Liver (tissue), 3 donors: ENCODE measurements at regions not wholly inside any gene's neighbourhood (a gene's known extent, or its start where the extent isn't known, plus 50 kb on each side); places are given as distances from the start of the nearest gene placed in this dataset.

Source experiments
- TAF1 ChIP-seq: conservative IDR thresholded peaks from 2 replicates; pipeline ENCODE4 v1.6.1; 2016; ENCODE audit warnings: antibody characterized with exemption, mild to moderate bottlenecking
- TF ChIP-seq, protein P1 (sequence below): fragments of 150-350 bp; IDR thresholded peaks from 2 replicates; pipeline ENCODE4 v1.5.1; 2017; ENCODE audit warnings: improper control_type of control experiment, low read depth, low read length; ENCODE audit not compliant: missing input control
- donor health status: healthy.
- donor health status: healthy.

DNA sequence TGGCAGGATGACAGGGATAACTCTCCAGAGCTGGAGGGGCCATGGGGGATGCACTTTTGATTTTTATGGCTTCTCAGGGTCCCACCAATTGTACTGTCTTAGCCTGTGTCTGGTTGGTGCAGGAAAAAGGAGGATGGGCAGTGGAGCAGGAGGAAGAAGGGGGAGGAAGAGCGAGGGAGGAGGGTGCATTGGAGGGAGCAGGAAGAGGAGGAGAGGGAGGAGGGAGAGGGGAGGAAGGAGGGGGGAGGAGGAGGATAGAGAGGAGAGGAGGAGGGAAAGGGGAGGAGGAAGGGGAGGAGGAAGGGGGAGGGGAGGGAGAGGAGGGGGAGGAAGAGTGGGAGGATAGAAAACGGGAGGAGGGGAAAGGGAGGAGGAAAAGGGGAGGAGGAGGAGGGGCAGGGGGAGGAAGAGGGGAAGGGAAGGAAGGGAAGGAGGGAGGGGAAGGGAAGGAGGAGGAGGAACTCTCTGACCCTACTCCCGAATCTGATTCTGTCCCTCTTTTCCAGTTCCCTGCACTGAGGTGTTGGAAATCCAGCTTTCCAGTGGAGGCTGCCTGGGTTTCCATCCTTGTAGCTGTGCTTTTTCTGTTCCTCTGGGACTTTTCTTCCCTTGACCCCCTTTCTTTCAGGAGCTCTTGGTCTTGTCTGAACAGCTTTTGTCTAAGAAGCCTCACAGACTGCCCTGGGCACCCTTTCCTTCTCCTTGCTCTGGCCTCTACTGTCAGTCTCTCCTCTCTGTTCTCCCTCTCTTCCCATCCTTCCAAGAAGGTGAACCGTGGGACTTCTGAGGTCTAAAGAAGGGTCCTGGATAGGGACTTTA is 149.4 kb downstream of the DHX35 start:
- TF ChIP-seq, protein P1, sequence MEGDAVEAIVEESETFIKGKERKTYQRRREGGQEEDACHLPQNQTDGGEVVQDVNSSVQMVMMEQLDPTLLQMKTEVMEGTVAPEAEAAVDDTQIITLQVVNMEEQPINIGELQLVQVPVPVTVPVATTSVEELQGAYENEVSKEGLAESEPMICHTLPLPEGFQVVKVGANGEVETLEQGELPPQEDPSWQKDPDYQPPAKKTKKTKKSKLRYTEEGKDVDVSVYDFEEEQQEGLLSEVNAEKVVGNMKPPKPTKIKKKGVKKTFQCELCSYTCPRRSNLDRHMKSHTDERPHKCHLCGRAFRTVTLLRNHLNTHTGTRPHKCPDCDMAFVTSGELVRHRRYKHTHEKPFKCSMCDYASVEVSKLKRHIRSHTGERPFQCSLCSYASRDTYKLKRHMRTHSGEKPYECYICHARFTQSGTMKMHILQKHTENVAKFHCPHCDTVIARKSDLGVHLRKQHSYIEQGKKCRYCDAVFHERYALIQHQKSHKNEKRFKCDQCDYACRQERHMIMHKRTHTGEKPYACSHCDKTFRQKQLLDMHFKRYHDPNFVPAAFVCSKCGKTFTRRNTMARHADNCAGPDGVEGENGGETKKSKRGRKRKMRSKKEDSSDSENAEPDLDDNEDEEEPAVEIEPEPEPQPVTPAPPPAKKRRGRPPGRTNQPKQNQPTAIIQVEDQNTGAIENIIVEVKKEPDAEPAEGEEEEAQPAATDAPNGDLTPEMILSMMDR, result no peak
- TF ChIP-seq TAF1, result no peak
